GM21528 (cell line): ENCODE measurements at regions not wholly inside any gene's neighbourhood (a gene's known extent, or its start where the extent isn't known, plus 50 kb on each side); places are given as distances from the start of the nearest gene placed in this dataset.
"Not testable (repeated sequence)": the region's sequence is repeated elsewhere in the genome, so short reads cannot be mapped to it uniquely, and the experiment has no call there.

Experiments
- ATAC-seq: cut with Tn5 transposase; IDR thresholded peaks from one replicate; pipeline ENCODE4 v1.9.1; 2021; ENCODE audit warnings: mild to moderate bottlenecking, moderate library complexity; ENCODE audit not compliant: unreplicated experiment, low FRiP score

DNA sequence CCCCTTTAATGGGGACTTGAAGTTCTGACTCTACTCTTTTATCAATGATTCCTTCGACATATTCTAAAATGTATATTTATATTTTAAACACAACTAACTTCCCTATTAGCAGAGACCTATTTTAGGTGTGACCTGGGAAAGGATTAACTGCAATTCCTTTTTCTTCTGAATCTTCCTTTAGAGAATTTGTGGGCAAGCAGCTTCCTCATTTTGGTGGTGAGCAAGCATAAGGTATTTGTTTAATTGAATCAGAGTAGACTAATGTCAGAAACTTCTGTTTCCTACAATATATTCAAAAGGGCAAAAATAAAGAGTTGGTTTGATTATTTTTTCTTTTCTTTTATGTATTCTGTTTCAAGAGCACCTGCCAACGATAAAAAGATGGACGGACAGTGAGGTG is 237.0 kb downstream of the IKZF2 start:
- no peak for ATAC-seq

DNA sequence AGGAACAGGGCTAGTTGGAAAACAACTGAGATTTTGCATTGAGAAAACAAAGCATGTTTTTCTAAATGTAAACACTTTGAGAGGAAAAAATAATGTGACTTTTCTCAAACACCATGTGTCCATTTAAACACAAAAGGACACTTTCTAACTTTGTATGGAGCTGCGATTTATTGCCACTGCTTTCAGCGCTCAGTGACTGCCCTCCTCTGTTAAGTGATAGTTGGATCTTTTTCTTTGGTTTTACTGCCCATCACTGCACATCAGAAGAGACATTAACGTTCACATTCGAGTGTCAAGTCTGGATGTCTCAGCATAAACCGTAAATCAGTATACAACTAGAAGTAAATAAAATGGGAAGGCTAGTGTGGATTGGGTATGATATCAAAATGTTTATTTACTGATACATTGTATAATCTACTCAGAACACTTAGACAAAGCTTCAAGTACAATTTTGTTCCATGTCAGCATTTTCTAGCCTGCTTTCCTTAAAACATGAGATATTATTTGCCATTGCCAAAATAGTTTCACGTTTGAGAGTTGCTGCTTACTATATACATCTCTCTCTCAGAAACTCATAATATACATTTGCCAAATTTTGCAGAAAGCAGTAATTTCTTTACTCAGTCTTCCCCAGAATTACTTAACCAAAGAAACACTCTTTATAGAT is 237.6 kb downstream of the IKZF2 start:
- ATAC-seq, result no peak

DNA sequence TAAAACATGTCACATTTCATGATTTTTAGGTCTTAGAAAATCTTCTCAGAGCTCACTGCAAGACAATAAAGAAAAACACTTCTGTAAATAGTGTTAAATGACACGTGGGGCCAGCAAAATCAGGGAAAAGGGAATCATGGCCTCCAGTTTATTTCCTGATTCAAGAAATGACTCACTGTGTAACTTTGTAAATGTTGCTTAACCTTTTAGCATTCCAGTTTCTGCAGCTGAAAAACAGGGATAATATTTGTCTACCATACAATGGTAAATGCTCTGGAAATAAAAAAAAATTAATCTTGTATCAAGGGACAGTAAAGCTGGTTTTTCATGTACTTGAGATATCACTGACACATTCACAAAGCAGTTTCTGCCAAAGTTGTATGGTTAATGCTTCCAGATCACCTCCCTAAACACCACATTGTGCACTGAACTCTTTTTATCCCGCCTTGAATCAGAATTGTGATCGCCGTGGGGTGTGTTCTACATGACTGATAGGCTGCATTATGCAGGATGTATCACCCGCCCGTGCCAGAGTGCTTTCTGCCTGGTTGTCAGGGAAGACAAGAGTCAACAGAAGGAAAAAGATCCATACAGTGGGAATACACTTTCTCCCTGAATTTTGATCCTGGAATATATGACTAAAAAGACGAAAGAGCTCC is 238.8 kb downstream of the IKZF2 start:
- no peak for ATAC-seq

DNA sequence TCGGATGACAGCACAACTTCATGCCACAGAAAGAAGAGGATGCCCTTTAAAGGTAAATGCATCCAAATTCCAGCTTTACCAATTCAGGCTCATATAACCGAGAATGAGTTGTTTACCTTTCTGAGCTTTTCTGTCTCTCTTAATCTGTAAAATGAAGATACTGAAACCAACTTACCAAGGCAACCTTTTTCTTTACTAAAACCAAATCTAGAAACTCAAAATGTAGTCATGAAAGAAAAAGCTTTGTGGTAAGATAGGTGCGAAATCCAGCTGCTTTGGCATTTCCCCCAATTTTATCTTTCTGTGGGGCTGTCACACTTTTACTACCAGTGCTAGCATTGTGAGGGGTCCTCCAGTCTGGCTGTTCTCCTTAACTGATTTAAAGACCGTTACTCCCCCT is 240.4 kb downstream of the IKZF2 start:
- no peak for ATAC-seq

- no peak for ATAC-seq
Observed at GRCh38 chr2:212908682-212909435, 242.6 kb downstream of the IKZF2 start.

GRCh38 chr2:212908031-212908430 is 243.4 kb downstream of the IKZF2 start:
- no peak for ATAC-seq

DNA sequence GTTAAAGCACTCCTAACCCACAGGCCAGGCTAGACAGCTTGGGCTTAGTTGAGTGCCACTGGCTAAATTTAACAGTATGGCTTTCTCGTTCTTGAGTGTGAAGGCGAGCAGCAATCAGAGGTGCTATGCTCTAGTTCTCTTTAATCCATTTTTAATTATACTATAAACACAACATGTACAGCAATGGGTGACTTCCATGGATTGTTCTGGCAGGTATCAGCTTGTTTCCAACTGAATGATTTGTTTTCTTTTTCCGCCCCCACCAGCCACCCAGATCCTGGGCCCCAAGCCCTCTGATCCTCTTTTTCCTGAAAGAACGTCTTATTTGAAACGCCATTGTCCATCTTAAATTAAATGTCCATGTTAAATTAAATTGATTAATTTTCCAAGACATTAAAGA is 244.8 kb downstream of the IKZF2 start:
- no peak for ATAC-seq

GRCh38 chr2:212905640-212906201 is 245.7 kb downstream of the IKZF2 start:
- no peak for ATAC-seq

- no peak for ATAC-seq
Observed at GRCh38 chr2:212904646-212905045, 246.8 kb downstream of the IKZF2 start.

DNA sequence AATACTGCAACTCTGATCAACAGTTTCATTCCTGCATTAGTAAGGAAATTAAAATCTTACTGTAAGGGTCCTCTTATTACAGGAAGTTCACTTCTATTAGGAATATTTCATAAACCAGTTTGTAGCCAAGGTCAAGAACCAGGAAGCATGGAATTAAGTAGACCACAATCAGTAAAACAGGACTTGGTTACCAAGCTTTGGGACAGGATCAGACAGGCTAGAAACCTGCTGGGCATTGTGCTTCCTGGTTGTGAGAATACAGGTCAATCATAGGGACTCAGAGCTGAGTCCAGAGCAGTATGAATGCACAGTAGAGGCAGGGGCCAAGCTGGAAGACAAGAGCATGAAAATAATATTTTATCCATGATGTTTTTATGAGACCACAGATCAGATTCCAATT is 248.0 kb downstream of the IKZF2 start:
- no peak for ATAC-seq

GRCh38 chr2:212902421-212902820 is 249.0 kb downstream of the IKZF2 start:
- ATAC-seq, result no peak

DNA sequence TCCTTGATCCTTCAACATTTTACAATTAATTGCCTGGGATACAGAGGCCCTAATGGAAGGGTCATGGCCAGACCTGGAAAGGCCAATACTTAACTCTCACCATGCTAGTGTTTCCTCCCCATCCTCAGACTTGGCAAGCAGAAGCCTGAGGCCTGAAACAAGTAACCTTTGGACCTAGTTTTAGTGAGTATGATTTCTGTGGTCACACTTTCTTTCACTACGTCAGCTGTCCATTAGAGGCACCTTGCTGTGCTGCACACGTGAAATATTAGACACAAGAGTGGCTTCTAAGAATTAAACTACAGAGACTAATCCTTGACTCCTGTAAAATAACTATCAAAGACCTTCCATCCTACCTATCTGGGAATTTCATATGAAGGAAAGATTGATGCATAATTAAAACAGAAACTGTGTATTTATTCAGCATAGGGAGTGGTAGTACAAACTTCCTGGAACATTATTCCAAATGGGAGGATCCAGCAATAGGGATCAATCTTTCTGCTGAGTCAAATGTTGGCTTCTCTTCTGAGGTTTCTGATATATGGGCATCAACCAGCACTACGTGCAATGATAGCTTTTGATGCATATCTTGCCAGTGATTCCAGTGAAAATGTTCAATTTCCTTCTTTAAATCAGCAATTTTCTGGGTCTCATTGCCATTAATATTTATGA is 249.7 kb downstream of the IKZF2 start:
- ATAC-seq, result no peak

GRCh38 chr2:212900715-212901114 is 250.7 kb downstream of the IKZF2 start:
- no peak for ATAC-seq

DNA sequence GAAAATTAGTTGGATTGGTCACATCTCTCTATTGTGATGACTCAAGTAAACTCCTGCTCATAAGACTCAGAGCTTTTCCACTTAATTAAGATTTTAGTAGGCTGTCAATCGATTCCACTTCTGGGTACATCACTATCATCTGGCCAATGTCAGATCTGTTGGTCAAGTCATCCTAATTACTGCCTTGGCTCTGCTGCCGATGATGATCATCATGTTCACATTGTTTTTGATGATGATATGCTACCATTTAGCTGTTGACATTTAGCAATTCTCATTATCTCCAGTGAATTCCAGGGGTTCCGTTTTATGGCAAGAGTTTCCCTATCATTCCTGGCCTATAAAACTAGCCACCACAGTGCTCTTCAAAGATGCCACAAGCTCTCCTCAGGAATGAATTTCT is 253.4 kb downstream of the IKZF2 start:
- ATAC-seq, result no peak

- no peak for ATAC-seq
Observed at GRCh38 chr2:212897296-212897695, 254.1 kb downstream of the IKZF2 start.

GRCh38 chr2:212894026-212894425 is 257.4 kb downstream of the IKZF2 start:
- ATAC-seq, result no peak

DNA sequence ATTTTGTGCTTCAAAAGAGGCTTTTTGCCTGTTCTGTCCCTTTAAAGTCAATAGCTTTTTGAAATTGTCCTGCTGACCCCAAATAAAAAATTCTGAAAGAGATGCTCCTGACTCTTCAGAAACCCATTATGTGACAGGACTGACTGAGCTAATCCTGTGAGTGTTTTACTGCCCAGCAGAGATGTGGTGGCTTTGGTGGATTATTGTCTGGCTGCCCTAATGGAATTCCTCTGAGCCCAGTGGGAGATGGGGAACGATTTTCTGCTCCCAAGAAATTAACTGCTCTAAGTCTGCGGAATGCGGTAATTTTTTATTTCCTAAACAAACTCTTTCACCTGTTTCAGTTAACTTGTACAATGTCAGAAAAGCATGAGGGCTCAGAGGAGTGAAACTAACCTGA is 258.2 kb downstream of the IKZF2 start:
- no peak for ATAC-seq

DNA sequence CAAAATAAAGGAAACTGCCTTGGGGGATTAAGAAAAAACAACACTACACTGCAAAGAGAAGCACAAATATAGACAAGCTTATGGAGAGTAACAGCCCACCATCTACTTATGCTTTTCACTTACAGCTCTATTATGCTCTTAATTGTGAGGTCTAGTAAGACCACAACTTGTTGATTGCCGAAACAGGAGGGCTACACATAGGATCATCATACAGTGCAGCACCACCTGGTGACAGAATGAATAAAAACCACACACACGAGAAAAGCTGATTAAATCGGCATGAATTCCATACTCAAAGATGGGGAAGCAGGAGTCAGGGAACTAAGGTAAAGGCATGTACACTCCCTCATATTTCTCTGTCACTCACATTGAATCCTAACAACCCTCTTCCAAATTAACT is 259.2 kb downstream of the IKZF2 start:
- no peak for ATAC-seq

DNA sequence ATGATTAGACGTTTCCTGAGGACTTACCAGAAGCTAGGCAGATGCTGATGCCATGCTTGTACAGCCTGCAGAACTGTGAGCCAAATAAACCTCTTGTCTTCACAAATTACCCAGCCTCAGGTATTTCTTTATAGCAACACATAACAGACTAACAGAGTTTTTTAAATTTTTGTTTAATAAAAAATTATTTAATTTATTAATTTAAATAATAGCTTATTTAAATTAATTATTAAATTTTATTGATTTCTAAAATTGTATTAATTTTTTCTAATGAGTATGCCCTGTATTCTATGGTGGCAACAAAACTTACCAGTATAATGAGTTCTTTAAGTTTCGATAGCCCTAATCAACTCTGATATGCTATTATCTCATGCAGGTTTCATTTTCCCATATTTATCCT is 259.8 kb downstream of the IKZF2 start:
- no peak for ATAC-seq

GRCh38 chr2:212882626-212883025 is 268.8 kb downstream of the IKZF2 start:
- ATAC-seq, result no peak

DNA sequence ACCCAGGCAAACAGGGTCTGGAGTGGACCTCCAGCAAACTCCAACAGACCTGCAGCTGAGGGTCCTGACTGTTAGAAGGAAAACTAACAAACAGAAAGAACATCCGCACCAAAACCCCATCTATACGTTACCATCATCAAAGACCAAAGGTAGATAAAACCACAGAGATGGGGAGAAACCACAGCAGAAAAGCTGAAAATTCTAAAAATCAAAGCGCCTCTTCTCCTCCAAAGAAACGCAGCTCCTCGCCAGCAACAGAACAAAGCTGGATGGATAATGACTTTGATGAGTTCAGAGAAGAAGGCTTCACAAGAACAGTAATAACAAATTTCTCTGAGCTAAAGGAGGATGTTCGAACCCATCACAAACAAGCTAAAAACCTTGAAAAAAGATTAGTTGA is 274.9 kb downstream of the IKZF2 start:
- not testable (repeated sequence) for ATAC-seq
